ENCODE measurements at regions not wholly inside any gene's neighbourhood (a gene's known extent, or its start where the extent isn't known, plus 50 kb on each side); places are given as distances from the start of the nearest gene placed in this dataset.

- TF ChIP-seq POLR2A (IDR thresholded peaks at IDR 0.05; ENCODE audit: low read length) (no peak), GATA1 (IDR thresholded peaks at IDR 0.05; ENCODE audit: low read depth, low read length) (no peak)
These were observed 477.1 kb downstream of the PPARGC1A start for GRCh38 chr4:23412701-23413100.

All from erythroblast (primary cell).